Hepatocyte (in vitro differentiated cells): ENCODE measurements at regions not wholly inside any gene's neighbourhood (a gene's known extent, or its start where the extent isn't known, plus 50 kb on each side); places are given as distances from the start of the nearest gene placed in this dataset.

ENCODE experiments used
- DNase-seq: peaks from one replicate; pipeline ENCODE4 v3.0.0-alpha.2; 2016; ENCODE audit warnings: low spot score
- H2AFZ ChIP-seq: fragments of 200-600 bp; sonication (generic); 2 replicates; pipeline ENCODE4 v1.6.0; 2016; ENCODE audit warnings: antibody characterized with exemption, mild to moderate bottlenecking
- H3K27ac ChIP-seq: fragments of 200-600 bp; sonication (generic); 2 replicates; pipeline ENCODE4 v1.5.1; 2016; ENCODE audit warnings: mild to moderate bottlenecking
- H3K27me3 ChIP-seq: fragments of 200-600 bp; sonication (generic); 2 replicates; pipeline ENCODE4 v1.6.1; 2016
- H3K36me3 ChIP-seq: fragments of 200-600 bp; sonication (generic); replicated peaks from 2 replicates; pipeline ENCODE4 v1.5.1; 2016; ENCODE audit warnings: low read depth; ENCODE audit not compliant: insufficient read depth
- H3K4me1 ChIP-seq: fragments of 200-600 bp; sonication (generic); 2 replicates; pipeline ENCODE4 v1.5.1; 2016; ENCODE audit warnings: mild to moderate bottlenecking, moderate library complexity; ENCODE audit not compliant: insufficient read depth
- H3K4me2 ChIP-seq: fragments of 200-600 bp; sonication (generic); 2 replicates; pipeline ENCODE4 v1.6.0; 2016
- H3K4me3 ChIP-seq: fragments of 200-600 bp; sonication (generic); 2 replicates; pipeline ENCODE4 v1.5.1; 2016; ENCODE audit warnings: mild to moderate bottlenecking
- H3K79me2 ChIP-seq: fragments of 200-600 bp; sonication (generic); 2 replicates; pipeline ENCODE4 v1.6.0; 2017; ENCODE audit warnings: mild to moderate bottlenecking
- H3K9me2 ChIP-seq: fragments of 200-600 bp; sonication (generic); replicated peaks from 2 replicates; pipeline ENCODE4 v1.6.0; 2017; ENCODE audit warnings: mild to moderate bottlenecking; ENCODE audit not compliant: insufficient read depth
- H3K9me3 ChIP-seq: fragments of 200-600 bp; sonication (generic); 2 replicates; pipeline ENCODE4 v1.5.1; 2016; ENCODE audit warnings: low read depth, mild to moderate bottlenecking
- H4K20me1 ChIP-seq: fragments of 200-600 bp; sonication (generic); 2 replicates; pipeline ENCODE4 v1.6.0; 2016; ENCODE audit warnings: mild to moderate bottlenecking; ENCODE audit not compliant: insufficient read depth, poor library complexity, severe bottlenecking
- CTCF ChIP-seq: fragments of 200-600 bp; sonication (generic); IDR thresholded peaks from 2 replicates; pipeline ENCODE4 v1.5.1; 2016; ENCODE audit warnings: antibody characterized with exemption, mild to moderate bottlenecking; ENCODE audit not compliant: poor library complexity
- EZH2 ChIP-seq: fragments of 200-600 bp; sonication (generic); IDR thresholded peaks from 2 replicates; pipeline ENCODE4 v1.6.1; 2016; ENCODE audit warnings: antibody characterized with exemption, mild to moderate bottlenecking, borderline replicate concordance
- EZH2phosphoT487 ChIP-seq: fragments of 200-600 bp; sonication (generic); IDR thresholded peaks from one replicate; pipeline ENCODE4 v1.6.1; 2018; ENCODE audit warnings: antibody characterized with exemption, mild to moderate bottlenecking, low read depth, moderate library complexity; ENCODE audit not compliant: unreplicated experiment, severe bottlenecking
- WGBS: methylation state at CpG from one replicate; pipeline ENCODE4 v1.1.6; 2016; ENCODE audit warnings: low lambda C conversion rate; ENCODE audit errors: missing lambda C conversion rate; 5-methylcytosine and 5-hydroxymethylcytosine counted together

GRCh38 chr1:88421997-88422396 is 262.1 kb upstream of the PKN2 start:
- no peak for DNase-seq
- no peaks in the 10 kb centered on the region for H3K36me3 ChIP-seq
- no peaks in the 10 kb centered on the region for H3K27me3 ChIP-seq
- H3K4me1 ChIP-seq, result no peaks in the 10 kb centered on the region
- peaks cover 7% of the 10 kb centered on the region for H3K9me3 ChIP-seq
- WGBS, result 93% methylated on average over 1 of the region's 1 CpG
- H3K79me2 ChIP-seq, result no peaks in the 10 kb centered on the region
- no peak overlapping the region for H3K27ac ChIP-seq
- no peak overlapping the region for H2AFZ ChIP-seq
- H3K4me2 ChIP-seq, result no peak overlapping the region
- no peaks in the 10 kb centered on the region for H3K9me2 ChIP-seq
- H3K4me3 ChIP-seq, result no peak overlapping the region
- H4K20me1 ChIP-seq, result no peaks in the 10 kb centered on the region
- TF ChIP-seq EZH2phosphoT487, result no peak
- no peak for TF ChIP-seq EZH2
- no peak for TF ChIP-seq CTCF

GRCh38 chr1:88433556-88433955 is 250.5 kb upstream of the PKN2 start:
- Histone ChIP-seq H3K27ac (peak overlapping the region; percentile 43), H2AFZ (no peak overlapping the region), H3K9me3 (no peaks in the 10 kb centered on the region), H3K79me2 (no peaks in the 10 kb centered on the region), H3K4me2 (peak overlapping the region; percentile 28), H3K27me3 (no peaks in the 10 kb centered on the region), H3K36me3 (no peaks in the 10 kb centered on the region), H3K4me3 (no peak overlapping the region), H3K9me2 (no peaks in the 10 kb centered on the region), H4K20me1 (no peaks in the 10 kb centered on the region), H3K4me1 (no peaks in the 10 kb centered on the region)
- WGBS, result 89% methylated on average over 1 of the region's 1 CpG
- no peak for DNase-seq
- TF ChIP-seq CTCF (no peak), EZH2 (no peak), EZH2phosphoT487 (no peak)

GRCh38 chr1:88434836-88435235 is 249.2 kb upstream of the PKN2 start:
- peak overlapping the region; percentile 43 for H3K27ac ChIP-seq
- no peaks in the 10 kb centered on the region for H4K20me1 ChIP-seq
- TF ChIP-seq CTCF (no peak), EZH2phosphoT487 (no peak), EZH2 (no peak)
- no peaks in the 10 kb centered on the region for H3K4me1 ChIP-seq
- no peak overlapping the region for H2AFZ ChIP-seq
- H3K36me3 ChIP-seq, result no peaks in the 10 kb centered on the region
- H3K27me3 ChIP-seq, result no peaks in the 10 kb centered on the region
- H3K9me2 ChIP-seq, result no peaks in the 10 kb centered on the region
- no peaks in the 10 kb centered on the region for H3K79me2 ChIP-seq
- peak overlapping the region; percentile 28 for H3K4me2 ChIP-seq
- DNase-seq, result no peak
- no peak overlapping the region for H3K4me3 ChIP-seq
- no peaks in the 10 kb centered on the region for H3K9me3 ChIP-seq

GRCh38 chr1:88441022-88441421 is 243.1 kb upstream of the PKN2 start:
- WGBS, result 90% methylated on average over 2 of the region's 2 CpGs
- H4K20me1 ChIP-seq, result no peaks in the 10 kb centered on the region
- no peaks in the 10 kb centered on the region for H3K9me2 ChIP-seq
- H3K4me2 ChIP-seq, result no peak overlapping the region
- TF ChIP-seq CTCF (no peak), EZH2 (no peak), EZH2phosphoT487 (no peak)
- no peak overlapping the region for H2AFZ ChIP-seq
- H3K79me2 ChIP-seq, result no peaks in the 10 kb centered on the region
- H3K36me3 ChIP-seq, result no peaks in the 10 kb centered on the region
- H3K9me3 ChIP-seq, result no peaks in the 10 kb centered on the region
- DNase-seq, result no peak
- no peak overlapping the region for H3K4me3 ChIP-seq
- H3K4me1 ChIP-seq, result no peaks in the 10 kb centered on the region
- H3K27ac ChIP-seq, result no peak overlapping the region
- H3K27me3 ChIP-seq, result no peaks in the 10 kb centered on the region
